Natural killer cell (primary cell): ENCODE measurements at regions not wholly inside any gene's neighbourhood (a gene's known extent, or its start where the extent isn't known, plus 50 kb on each side); places are given as distances from the start of the nearest gene placed in this dataset.

Experiments
- ATAC-seq, 3 donors: fragments of 150-1000 bp in 2 of 3; fragments of 200-7000 bp in 1 of 3; cut with Tn5 transposase; 1 replicate in 1 of 3; 2 replicates in 2 of 3; pipeline ENCODE4 v1.10.0; 2021; ENCODE audit warnings: mild to moderate bottlenecking in 2 of 3, moderate library complexity in 2 of 3
- DNase-seq, 2 donors: peaks; one replicate each; pipeline versions ENCODE4 v3.0.0 to v3.0.0-alpha.2; 2013 to 2021; ENCODE audit warnings: mixed read lengths in 1 of 2
- H3K27ac ChIP-seq: one replicate; pipeline ENCODE4 v1.5.1; 2013; ENCODE audit warnings: mild to moderate bottlenecking, low read length
- H3K27me3 ChIP-seq: one replicate; pipeline ENCODE4 v1.6.1; 2013; ENCODE audit warnings: low read length; ENCODE audit not compliant: control insufficient read depth, insufficient read depth
- H3K36me3 ChIP-seq: one replicate; pipeline ENCODE4 v1.6.1; 2013; ENCODE audit warnings: low read length; ENCODE audit not compliant: control insufficient read depth, insufficient read depth
- H3K4me1 ChIP-seq: one replicate; pipeline ENCODE4 v1.6.1; 2013; ENCODE audit warnings: low read length; ENCODE audit not compliant: control insufficient read depth, insufficient read depth
- H3K4me3 ChIP-seq: one replicate; pipeline ENCODE4 v1.5.1; 2013; ENCODE audit warnings: low read length
- H3K9me3 ChIP-seq: one replicate; pipeline ENCODE4 v1.6.1; 2013; ENCODE audit warnings: low read length; ENCODE audit not compliant: control insufficient read depth, insufficient read depth
- H3K27ac Mint-ChIP-seq, 2 donors: one replicate each; pipeline ENCODE4 v1.8.0; 2022; ENCODE audit warnings: mild to moderate bottlenecking in 2 of 2, mixed read lengths in 2 of 2, moderate library complexity in 1 of 2
- H3K27me3 Mint-ChIP-seq, 2 donors: one replicate each; pipeline ENCODE4 v1.8.0; 2022; ENCODE audit warnings: low read depth in 2 of 2, mixed read lengths in 2 of 2
- H3K36me3 Mint-ChIP-seq: one replicate; pipeline ENCODE4 v1.8.0; 2022; ENCODE audit warnings: mixed read lengths
- H3K4me1 Mint-ChIP-seq, 2 donors: one replicate each; pipeline ENCODE4 v1.8.0; 2022; ENCODE audit warnings: mixed read lengths in 2 of 2
- H3K4me3 Mint-ChIP-seq: one replicate; pipeline ENCODE4 v1.8.0; 2022; ENCODE audit warnings: mild to moderate bottlenecking, moderate library complexity, mixed read lengths
- H3K9me3 Mint-ChIP-seq, 2 donors: one replicate each; pipeline ENCODE4 v1.8.0; 2022; ENCODE audit warnings: mixed read lengths in 2 of 2
- WGBS: methylation state at CpG from one replicate; pipeline ENCODE4 v1.1.7; 2013; ENCODE audit warnings: missing lambda C conversion rate; ENCODE audit not compliant: insufficient coverage; 5-methylcytosine and 5-hydroxymethylcytosine counted together
- intact Hi-C: fragments of 100-400 bp; cut with micrococcal nuclease; formaldehyde crosslinking; loops from one replicate; pipeline ENCODE4 v1.14.2; 2022
- TF ChIP-seq, protein P1 (sequence below): fragments of 200-600 bp; IDR thresholded peaks from one replicate; pipeline ENCODE4 v1.8.0; 2022; ENCODE audit warnings: antibody characterized with exemption

DNA sequence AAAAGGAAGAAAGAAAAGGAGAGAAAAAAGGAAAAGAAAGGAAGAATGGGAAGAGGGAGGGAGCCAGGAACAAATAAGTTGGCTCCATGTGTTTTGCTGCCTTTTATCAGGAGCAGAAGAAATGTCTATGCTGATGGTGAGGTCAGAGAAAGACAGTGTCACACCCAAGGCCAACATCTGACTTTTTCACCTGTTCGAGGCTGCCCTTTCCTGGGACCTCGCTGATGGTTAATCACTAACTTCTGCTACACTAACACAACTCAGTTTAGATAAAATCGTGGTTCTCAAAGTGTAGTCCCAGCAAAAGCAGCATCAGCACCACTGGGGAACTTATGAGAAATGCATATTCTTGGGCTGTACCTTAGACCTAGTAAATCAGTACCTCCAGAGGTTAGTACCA, 88.2 kb upstream of the FER start:
- TF ChIP-seq, protein P1, sequence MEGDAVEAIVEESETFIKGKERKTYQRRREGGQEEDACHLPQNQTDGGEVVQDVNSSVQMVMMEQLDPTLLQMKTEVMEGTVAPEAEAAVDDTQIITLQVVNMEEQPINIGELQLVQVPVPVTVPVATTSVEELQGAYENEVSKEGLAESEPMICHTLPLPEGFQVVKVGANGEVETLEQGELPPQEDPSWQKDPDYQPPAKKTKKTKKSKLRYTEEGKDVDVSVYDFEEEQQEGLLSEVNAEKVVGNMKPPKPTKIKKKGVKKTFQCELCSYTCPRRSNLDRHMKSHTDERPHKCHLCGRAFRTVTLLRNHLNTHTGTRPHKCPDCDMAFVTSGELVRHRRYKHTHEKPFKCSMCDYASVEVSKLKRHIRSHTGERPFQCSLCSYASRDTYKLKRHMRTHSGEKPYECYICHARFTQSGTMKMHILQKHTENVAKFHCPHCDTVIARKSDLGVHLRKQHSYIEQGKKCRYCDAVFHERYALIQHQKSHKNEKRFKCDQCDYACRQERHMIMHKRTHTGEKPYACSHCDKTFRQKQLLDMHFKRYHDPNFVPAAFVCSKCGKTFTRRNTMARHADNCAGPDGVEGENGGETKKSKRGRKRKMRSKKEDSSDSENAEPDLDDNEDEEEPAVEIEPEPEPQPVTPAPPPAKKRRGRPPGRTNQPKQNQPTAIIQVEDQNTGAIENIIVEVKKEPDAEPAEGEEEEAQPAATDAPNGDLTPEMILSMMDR, result no peak
- Histone ChIP-seq H3K4me3 (no peak overlapping the region), H3K9me3 (no peaks in the 10 kb centered on the region), H3K36me3 (no peaks in the 10 kb centered on the region), H3K4me1 (no peaks in the 10 kb centered on the region), H3K27me3 (no peaks in the 10 kb centered on the region), H3K27ac (no peak overlapping the region)
- H3K36me3 Mint-ChIP-seq, result no peaks in the 10 kb centered on the region
- intact Hi-C loops, result no loop called here
- no peak overlapping the region for H3K27ac Mint-ChIP-seq
- H3K9me3 Mint-ChIP-seq, result no peaks in the 10 kb centered on the region
- 76% methylated on average over 3 of the region's 3 CpGs for WGBS
- ATAC-seq (no peak), DNase-seq (no peak)
- H3K4me3 Mint-ChIP-seq, result no peak overlapping the region
- peaks cover 11 to 20% of the 10 kb centered on the region in 2 donors for H3K27me3 Mint-ChIP-seq
- no peaks in the 10 kb centered on the region for H3K4me1 Mint-ChIP-seq

DNA sequence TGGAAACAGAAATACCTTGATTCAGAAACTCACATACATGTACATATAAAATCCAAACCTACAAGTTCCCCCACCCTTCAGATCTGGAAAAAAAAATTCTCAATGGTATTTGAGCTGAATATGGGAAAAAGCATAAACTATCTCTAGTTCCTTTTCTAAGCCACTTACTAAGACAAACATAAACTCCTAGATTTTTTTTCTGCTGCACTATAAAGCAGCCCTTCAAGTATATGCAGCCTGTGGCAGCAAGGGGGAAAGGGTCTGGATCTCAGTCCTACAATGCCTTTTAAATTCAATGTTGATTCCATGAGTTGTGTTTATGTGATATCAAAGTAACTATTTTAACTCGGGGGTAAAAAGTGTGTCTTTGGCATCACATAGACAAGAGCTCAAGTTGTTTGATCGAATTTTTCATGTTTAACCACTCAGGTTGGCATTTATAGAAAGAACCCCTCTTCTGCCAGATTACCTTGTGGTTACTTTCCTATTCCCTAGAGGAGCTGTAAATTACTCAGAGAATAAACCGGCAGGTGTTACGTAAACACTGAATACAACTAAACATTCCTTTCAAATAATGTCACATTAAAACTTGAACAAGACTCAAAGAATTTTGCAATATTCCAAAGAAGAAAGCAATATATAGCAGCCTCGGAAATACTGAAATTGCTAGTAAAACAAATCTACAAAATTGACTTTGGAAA, 91.8 kb upstream of the FER start:
- Mint-ChIP-seq H3K4me3 (no peak overlapping the region), H3K9me3 (no peaks in the 10 kb centered on the region), H3K4me1 (no peaks in the 10 kb centered on the region), H3K27me3 (peaks cover 11 to 20% of the 10 kb centered on the region in 2 donors), H3K36me3 (no peaks in the 10 kb centered on the region), H3K27ac (no peak overlapping the region)
- WGBS, result 87% methylated on average over 5 of the region's 5 CpGs
- Histone ChIP-seq H3K4me3 (no peak overlapping the region), H3K27me3 (no peaks in the 10 kb centered on the region), H3K9me3 (no peaks in the 10 kb centered on the region), H3K36me3 (no peaks in the 10 kb centered on the region), H3K4me1 (no peaks in the 10 kb centered on the region), H3K27ac (no peak overlapping the region)
- intact Hi-C loops, result no loop called here
- no peak for DNase-seq
- no peak for ATAC-seq
- TF ChIP-seq, protein P1, result no peak

DNA sequence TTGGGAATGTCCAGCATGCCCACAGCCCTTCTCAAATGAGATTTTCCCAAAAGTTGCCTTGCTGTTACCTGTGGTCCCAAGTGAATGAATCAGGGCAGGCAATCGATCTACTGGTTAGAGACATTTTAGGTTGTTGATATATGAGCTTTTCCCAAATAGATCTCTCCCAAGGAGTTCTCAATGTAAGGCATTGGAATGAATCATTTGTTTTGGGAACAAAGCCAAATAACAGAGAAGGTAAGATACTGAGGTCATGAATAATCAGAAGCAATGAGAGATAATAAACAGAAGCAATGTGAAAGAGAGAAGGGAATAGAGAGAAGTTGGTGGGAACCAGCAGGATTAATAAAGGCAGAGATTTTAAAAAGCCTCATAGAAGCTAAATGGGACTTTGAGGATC, 93.6 kb upstream of the FER start:
- 88% methylated on average over 1 of the region's 1 CpG for WGBS
- intact Hi-C loops, result no loop called here
- peaks cover 8 to 9% of the 10 kb centered on the region in 2 donors for H3K27me3 Mint-ChIP-seq
- no peaks in the 10 kb centered on the region for H3K9me3 Mint-ChIP-seq
- H3K4me3 Mint-ChIP-seq, result no peak overlapping the region
- H3K27ac ChIP-seq, result no peak overlapping the region
- H3K36me3 ChIP-seq, result no peaks in the 10 kb centered on the region
- H3K4me1 Mint-ChIP-seq, result no peaks in the 10 kb centered on the region
- DNase-seq, result no peak
- TF ChIP-seq, protein P1, result no peak
- H3K4me3 ChIP-seq, result no peak overlapping the region
- H3K36me3 Mint-ChIP-seq, result no peaks in the 10 kb centered on the region
- no peaks in the 10 kb centered on the region for H3K9me3 ChIP-seq
- H3K27me3 ChIP-seq, result no peaks in the 10 kb centered on the region
- no peaks in the 10 kb centered on the region for H3K4me1 ChIP-seq
- no peak for ATAC-seq
- no peak overlapping the region for H3K27ac Mint-ChIP-seq

DNA sequence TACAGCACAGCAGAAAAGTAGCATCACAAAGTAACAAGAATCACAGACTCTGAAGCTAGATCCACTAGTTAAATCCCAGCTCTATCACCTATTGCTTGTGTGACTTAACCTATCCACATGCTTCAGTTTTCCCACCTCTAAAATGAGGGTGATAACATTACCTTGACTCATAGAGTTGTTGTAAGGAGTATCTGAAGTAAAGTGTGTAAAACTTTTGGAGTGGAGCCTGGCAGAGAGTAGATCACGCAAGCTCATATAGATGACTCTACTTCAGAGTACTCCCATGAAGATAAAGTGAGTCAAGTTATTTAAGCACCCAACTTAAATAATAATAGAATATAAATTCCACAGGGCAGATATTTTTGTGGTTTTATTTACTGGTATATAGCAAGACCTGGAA, 94.5 kb upstream of the FER start:
- peaks cover 7% of the 10 kb centered on the region in 2 donors for H3K27me3 Mint-ChIP-seq

More for the DNA sequence above, 94.5 kb upstream of the FER start:
- Mint-ChIP-seq H3K4me3 (no peak overlapping the region), H3K9me3 (no peaks in the 10 kb centered on the region), H3K36me3 (no peaks in the 10 kb centered on the region), H3K4me1 (no peaks in the 10 kb centered on the region), H3K27ac (no peak overlapping the region)
- TF ChIP-seq, protein P1, result no peak
- Histone ChIP-seq H3K9me3 (no peaks in the 10 kb centered on the region), H3K4me1 (no peaks in the 10 kb centered on the region), H3K36me3 (no peaks in the 10 kb centered on the region), H3K27ac (no peak overlapping the region), H3K27me3 (no peaks in the 10 kb centered on the region), H3K4me3 (no peak overlapping the region)
- ATAC-seq (no peak), DNase-seq (no peak)
- intact Hi-C loops, result no loop called here
- WGBS, result no CpG with 5 or more reads among the region's 1 CpG
